GM19467 (cell line): ENCODE measurements at regions not wholly inside any gene's neighbourhood (a gene's known extent, or its start where the extent isn't known, plus 50 kb on each side); places are given as distances from the start of the nearest gene placed in this dataset.

Source experiments
- ATAC-seq: cut with Tn5 transposase; IDR thresholded peaks from one replicate; pipeline ENCODE4 v1.9.1; 2021; ENCODE audit warnings: mild to moderate bottlenecking, moderate library complexity; ENCODE audit not compliant: unreplicated experiment

- ATAC-seq, result no peak
Measured at GRCh38 chr1:234940841-234941240, 187.8 kb downstream of the TOMM20 start.

- ATAC-seq, result no peak
Measured at GRCh38 chr1:234938924-234939323, 189.7 kb downstream of the TOMM20 start.

- no peak for ATAC-seq
Measured at GRCh38 chr1:234938135-234938534, 190.5 kb downstream of the TOMM20 start.

DNA sequence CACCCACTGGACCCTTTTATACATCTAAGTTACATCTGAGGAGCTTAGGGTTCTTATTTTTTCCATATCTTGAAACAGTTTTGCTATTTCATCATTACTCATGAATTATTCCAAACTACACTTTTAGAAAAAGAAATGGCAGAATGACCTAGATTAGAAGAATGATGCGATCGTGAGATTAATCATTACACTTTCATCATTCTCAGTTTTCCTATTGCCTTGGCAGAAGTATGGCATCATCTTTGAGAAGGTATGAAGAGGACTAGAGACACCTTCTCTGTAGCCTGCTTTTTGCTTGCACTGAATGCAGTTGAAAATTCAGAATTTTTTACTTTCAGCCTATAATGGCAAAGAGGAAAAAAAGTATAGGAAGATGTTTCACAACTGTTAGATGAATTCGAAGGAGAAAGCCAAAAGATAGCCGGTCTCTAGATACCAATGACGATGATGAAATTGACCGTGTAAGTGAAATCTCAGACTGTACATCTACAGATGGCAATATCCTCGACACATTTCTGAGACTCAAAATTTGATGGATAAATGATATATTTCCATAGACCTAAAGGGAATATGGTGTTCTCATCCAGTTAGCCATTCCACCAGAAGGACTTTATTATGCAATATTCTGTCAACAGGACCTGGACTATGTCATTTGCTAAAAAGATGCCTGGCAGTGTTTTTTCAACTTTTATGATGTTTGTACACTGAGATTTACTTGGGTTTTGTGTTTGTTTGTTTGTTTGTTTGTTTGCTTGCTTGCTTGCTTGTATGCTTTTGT, 191.8 kb downstream of the TOMM20 start:
- no peak for ATAC-seq

DNA sequence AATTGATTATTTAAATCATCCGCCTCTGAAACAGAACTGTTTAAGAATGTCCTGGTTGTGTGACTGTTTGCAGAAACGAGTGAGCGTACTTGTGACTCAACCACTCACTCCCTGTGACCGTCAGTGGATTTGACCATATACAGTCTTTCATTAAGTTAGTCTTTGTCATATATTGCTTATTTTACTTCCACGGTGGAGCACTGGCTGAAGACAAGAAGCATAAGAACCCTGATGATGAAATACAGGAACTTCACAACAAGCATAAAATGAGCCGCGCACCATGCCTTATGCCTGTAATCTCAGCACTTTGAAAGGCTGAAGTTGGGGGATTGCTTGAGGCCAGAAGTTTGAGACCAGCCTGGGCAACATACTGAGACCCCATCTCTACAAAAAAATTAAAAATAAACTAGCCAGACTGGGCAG, 194.0 kb downstream of the TOMM20 start:
- no peak for ATAC-seq

GRCh38 chr1:234933475-234933874, 195.2 kb downstream of the TOMM20 start:
- peak; percentile 92 for ATAC-seq

DNA sequence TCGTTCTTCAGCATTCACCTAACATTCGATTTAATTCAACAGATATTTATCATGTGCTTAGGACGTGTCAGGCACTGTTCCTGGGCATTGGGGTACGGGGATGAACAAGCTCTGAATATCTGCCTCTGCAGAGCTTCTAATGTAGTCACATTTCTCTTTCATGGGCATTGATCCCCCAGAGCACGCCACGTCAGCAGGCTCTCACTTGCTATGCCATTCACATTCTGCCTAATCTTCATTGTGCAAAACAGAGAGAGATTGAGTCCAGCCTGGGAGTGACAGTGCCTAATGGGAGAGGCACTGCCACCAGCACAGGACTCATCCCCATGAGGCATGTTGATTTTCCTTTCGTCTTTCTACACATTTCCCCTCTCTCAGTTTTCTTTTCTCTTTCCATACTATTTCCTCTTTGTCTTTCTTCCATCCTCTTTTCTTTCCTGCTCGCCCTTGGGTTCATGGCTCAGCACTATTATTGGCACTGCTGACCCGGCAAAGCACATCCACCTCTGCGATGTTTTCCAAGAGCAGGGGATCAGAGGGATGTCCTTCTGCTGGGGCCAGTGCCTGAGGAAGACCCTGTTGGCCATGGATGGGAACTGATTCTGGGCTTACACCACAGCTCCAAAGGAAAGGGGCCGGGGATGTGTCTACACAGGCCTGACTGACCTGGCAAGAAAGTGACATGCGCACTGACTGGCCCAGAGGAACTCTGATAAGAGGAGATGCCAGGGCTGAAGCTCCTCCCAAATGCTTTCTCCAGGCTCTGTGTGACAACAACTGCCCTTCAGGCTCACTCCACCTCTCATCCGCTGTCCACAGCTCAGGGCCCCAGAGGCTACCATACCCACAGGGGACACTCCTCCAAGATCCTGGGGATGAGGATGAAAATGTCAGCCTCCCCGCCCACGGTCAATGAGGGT, 195.9 kb downstream of the TOMM20 start:
- peak; percentile 24 for ATAC-seq

DNA sequence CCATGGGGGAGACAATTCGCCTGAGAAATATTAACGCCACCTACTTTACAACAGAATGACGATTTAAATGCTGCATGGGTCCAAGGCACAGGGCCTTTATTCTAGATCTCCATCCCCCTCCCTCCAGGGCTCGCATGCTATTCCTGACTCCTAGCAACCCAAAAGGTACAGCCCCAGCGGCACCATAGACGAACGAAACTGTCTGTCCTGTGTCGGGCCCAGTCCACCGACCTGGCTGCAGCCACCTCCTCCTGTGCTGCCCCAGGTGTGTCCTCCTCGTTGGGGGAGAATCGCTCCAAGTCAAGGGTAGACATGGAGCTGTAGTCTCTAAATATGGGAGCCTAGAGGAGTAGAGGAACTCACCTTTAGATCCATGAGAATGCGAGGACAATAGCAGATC, 196.5 kb downstream of the TOMM20 start:
- ATAC-seq, result no peak

DNA sequence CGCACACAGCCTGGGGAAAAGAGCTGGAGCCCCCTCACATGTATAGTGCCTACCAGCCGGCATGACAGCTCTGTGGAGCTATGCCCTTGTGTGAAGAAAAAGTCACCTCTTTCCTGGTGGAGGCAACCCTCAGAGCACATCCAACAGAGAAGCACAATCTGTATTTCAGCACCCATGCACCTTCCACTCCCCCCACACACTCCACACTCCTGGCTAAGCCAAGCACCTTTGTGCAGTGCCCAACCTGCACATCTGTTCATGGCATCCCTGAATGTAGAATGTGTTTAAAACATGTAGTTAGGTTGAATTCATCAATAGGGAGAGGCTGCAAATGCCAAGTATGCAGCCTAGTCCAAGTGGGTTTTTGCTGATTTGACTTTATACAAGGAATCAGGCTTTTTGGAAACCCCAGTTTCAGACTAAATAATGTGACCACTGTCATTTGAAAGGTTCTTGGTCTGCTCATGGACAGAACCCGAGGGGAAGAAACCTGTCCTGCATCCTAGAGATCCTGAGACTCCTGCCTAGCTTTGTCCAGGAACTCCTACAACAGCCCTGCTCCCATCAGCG, 197.1 kb downstream of the TOMM20 start:
- no peak for ATAC-seq

DNA sequence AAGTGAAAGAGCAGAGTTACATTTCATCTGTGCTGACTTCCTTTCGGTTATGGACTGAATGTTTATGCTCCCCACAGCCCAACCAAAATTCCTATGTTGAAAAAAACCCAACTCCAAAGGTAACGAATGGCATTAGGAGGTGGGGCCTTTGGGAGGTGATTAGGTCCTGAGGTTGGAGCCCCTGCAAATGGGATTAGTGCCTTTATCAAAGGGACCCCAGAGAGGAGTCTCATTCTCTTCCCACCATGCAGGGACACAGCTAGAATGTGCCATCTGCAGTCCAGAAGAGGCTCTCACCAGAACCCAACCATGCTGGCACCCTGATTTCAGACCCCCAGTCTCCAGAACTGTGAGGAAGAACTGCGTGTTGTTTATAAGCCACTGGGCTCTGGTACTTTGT, 199.3 kb downstream of the TOMM20 start:
- no peak for ATAC-seq

GRCh38 chr1:234928642-234929041, 200.0 kb downstream of the TOMM20 start:
- ATAC-seq, result no peak

DNA sequence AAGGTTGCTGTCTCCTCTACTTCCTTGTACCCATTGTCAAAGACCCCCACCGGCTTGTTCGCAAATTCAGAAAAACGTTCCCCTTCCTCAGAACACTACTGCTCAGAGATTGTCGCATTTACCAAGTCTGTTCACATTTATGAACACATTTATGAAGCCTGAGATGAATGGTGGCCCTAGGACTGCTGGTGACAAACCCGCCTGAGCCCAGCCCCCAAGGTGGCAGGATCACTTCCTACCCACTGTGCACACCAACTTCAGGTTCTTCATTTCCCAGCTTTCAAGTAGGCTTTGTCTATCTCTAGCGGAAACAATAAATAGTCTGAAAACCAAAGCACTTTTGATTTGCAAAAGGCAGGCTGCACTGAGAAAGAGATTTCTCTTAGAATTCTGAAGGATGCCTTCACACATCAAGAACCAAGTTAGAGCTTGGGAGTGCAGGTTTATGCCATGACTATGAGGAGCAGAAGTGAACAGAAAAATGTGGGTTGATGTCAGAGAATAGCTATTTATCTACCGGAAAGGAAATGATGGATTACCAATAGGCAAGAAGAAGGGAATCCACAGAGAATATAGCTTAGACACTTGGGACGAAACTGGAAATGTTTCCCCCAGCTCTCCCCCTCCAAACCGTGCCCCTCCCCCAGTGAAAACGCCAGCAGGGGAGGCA, 200.5 kb downstream of the TOMM20 start:
- no peak for ATAC-seq

- ATAC-seq, result no peak
Measured at GRCh38 chr1:234927312-234927970, 201.2 kb downstream of the TOMM20 start.

DNA sequence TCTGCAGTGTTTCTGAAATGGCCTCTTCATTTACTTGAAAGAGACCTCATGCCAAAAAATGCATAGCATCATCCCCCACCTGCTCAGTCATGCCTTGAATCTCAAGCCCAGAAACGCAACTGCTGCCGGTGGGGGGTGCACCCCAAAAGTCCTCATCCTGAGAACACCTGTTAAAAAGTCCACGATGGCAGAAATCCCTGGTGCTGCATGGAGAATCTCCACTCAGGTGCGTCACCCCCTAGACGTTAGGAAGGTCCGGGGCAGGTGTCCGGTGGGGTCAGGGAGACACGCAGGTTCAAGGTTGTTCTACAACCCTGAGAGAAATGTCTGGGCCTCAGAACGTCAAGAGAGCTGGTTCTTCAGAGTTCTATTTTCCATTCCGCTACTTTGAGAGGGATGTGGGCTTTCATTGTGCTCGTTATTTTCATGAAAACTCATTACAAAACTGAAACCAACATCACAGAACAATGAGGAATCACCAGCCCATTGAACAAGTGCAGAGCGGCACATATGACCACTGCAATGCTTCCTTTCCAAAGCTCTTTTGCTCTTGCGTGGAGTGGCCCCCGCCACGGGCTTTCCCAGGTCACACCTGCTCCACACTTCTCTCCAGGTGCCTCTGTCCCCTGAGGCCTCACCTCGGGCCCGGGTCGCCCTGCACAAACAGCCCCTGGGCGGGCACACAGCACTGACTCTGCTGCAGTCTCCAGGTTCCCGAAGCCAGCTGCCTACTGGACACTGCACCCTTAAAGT, 201.9 kb downstream of the TOMM20 start:
- peak; percentile 89 for ATAC-seq

DNA sequence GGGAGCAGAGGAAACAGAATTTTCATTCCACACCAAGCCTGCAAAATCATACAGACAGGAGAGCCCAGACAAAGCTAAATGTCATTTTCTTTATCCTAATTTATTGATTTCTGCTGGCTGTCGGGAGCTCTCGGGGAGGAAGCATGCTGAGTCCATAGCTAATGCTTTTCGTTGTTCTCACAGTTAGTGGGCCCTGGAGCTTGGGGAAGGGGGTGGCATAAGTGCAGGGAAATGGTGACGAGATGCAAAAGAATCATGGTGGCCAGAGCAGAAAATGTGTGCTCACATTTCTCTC, 202.4 kb downstream of the TOMM20 start:
- ATAC-seq, result no peak

DNA sequence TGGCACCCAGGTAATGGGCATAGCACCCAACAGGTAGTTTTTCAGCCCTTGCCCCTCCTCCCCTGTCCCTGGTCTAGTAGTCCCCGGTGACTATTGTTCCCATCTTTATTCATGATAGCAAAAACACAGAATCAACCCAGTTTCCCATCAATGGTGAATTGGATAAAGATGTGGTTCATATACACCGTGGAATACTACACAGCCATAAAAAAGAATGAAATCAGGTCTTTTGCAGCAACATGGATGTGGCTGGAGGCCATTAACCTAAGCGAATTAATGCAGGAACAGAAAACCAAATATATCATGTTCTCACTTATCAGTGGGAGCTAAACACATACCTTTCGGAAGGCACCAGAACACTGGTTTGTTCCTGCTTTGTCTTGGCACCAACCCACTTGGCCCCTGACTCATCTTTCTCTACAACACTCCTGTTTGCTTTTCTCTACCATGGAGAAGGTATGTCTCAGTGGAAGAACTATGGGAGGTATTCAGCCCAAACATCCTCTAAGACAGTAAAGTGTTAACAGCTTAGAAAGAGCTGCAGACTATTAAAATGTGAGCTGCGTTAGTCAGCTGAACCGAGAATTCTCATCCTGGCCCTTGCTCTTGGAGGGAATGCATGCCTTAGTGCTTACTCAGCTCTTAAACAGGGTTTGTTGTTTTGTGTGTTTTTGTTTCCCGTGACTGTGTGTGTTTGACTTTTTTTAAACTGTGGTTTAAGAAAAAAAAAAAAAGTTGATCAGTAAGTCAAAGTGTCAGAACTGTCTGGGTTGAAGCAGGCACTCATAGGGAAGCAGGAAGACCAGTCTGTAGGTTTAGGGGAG, 203.0 kb downstream of the TOMM20 start:
- ATAC-seq, result no peak

DNA sequence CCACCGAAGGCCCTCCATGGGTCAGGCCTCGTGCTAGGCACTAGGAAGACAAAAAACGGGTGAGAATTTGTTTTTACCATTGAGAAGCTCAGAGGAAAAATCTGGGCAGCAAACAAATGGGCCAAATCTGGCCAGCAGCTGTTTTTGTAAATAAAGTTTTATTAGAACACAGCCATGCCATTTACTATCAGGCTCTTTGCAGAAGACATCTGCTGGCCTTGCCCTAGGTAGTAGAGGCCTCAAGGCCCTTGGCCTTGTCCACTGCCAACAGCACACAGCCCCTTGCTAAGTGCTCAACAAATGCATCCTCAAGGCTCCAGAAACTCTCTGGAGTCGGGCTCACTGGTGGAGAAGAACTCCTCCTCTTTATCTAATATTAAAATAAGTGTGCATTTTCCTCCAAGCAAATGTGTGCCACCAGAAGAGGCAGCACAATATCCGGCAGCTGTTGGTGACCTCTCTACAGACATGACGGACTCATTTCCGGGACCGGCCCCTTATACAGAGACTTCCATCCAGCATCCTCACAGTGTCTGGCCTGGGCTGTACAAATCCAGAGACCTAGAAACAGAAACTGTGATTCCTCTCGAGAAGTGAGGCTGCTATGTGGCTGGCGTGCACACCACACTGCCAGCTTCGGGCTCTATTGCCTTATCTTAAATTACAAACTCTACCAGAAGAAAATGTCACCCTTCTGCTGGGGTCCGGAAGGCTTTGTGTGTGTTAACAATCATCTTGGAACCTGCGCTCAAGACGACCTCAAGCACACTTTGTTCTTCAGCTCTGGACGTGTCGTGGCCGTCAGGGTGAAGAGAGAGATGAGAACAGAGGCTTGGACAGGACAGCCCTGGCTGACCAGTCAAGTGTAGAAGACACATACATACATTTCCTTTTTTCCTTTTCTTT, 203.9 kb downstream of the TOMM20 start:
- ATAC-seq, result no peak

- no peak for ATAC-seq
Measured at GRCh38 chr1:234923626-234924025, 205.0 kb downstream of the TOMM20 start.
